CD4-positive, alpha-beta T cell (primary cell): ENCODE measurements at regions not wholly inside any gene's neighbourhood (a gene's known extent, or its start where the extent isn't known, plus 50 kb on each side); places are given as distances from the start of the nearest gene placed in this dataset.

Experiments used
- ATAC-seq: fragments of 200-7000 bp; cut with Tn5 transposase; one replicate; pipeline ENCODE4 v1.10.0; 2022; ENCODE audit warnings: mild to moderate bottlenecking; ENCODE audit not compliant: poor library complexity
- CTCF ChIA-PET: fragments of 350-600 bp; sonication (Branson Sonifier 250); formaldehyde crosslinking; loops from one replicate; lab custom pipeline; 2021; ENCODE audit warnings: antibody characterized with exemption, inconsistent platforms; lab: Charles Lee
- POLR2A ChIA-PET: fragments of 350-600 bp; sonication (Branson Sonifier 250); formaldehyde crosslinking; loops from one replicate; lab custom pipeline; 2021; ENCODE audit warnings: antibody characterized with exemption, inconsistent platforms; lab: Charles Lee
- DNase-seq, 14 experiments: peaks; one replicate each; pipeline ENCODE4 v3.0.0-alpha.2; 2013 to 2020; ENCODE audit warnings: mixed read lengths in 2 of 14
- H3K27ac ChIP-seq, 2 donors: one replicate each; pipeline versions ENCODE4 v1.5.1 to v1.7.0; 2013; ENCODE audit warnings: low read length in 2 of 2, low read depth in 1 of 2, mild to moderate bottlenecking in 1 of 2
- H3K27me3 ChIP-seq, 2 experiments: 1 replicate in 1 of 2; 2 replicates in 1 of 2; pipeline versions ENCODE4 v1.6.1 to v1.7.0; 2013; ENCODE audit warnings: low read length in 2 of 2, control low read depth in 1 of 2, mild to moderate bottlenecking in 1 of 2, moderate library complexity in 1 of 2; ENCODE audit not compliant: insufficient read depth in 2 of 2, control insufficient read depth in 1 of 2
- H3K36me3 ChIP-seq: one replicate; pipeline ENCODE4 v1.6.1; 2013; ENCODE audit warnings: low read length, control low read depth; ENCODE audit not compliant: insufficient read depth
- H3K4me1 ChIP-seq: one replicate; pipeline ENCODE4 v1.6.1; 2013; ENCODE audit warnings: low read length, control low read depth; ENCODE audit not compliant: insufficient read depth
- H3K4me3 ChIP-seq: one replicate; pipeline ENCODE4 v1.5.1; 2013; ENCODE audit warnings: mild to moderate bottlenecking, low read length, moderate library complexity
- H3K9me3 ChIP-seq, 2 experiments: 1 replicate in 1 of 2; 2 replicates in 1 of 2; pipeline versions ENCODE4 v1.6.1 to v1.7.0; 2013; ENCODE audit warnings: low read length in 2 of 2, mild to moderate bottlenecking in 2 of 2, control low read depth in 1 of 2, moderate library complexity in 1 of 2; ENCODE audit not compliant: control insufficient read depth in 1 of 2, insufficient read depth in 1 of 2
- H3K27ac Mint-ChIP-seq: one replicate; pipeline ENCODE4 v1.8.0; 2020; ENCODE audit warnings: mixed read lengths
- H3K27me3 Mint-ChIP-seq: one replicate; pipeline ENCODE4 v1.8.0; 2021; ENCODE audit warnings: mixed read lengths
- H3K36me3 Mint-ChIP-seq: one replicate; pipeline ENCODE4 v1.8.0; 2021; ENCODE audit warnings: low read depth, mixed read lengths
- H3K4me1 Mint-ChIP-seq: one replicate; pipeline ENCODE4 v1.8.0; 2021; ENCODE audit warnings: low read depth, mixed read lengths
- H3K4me3 Mint-ChIP-seq: one replicate; pipeline ENCODE4 v1.8.0; 2020; ENCODE audit warnings: mild to moderate bottlenecking, mixed read lengths
- H3K9me3 Mint-ChIP-seq: one replicate; pipeline ENCODE4 v1.8.0; 2020; ENCODE audit warnings: mixed read lengths
- intact Hi-C, 2 experiments: fragments of 100-400 bp; cut with DNase I in 1 of 2; cut with micrococcal nuclease in 1 of 2; formaldehyde crosslinking; loops; one replicate each; pipeline versions ENCODE4 v1.15.1 to v1.9.0; 2023 to 2025; cut with DNase I, micrococcal nuclease
- TF ChIP-seq, protein P1 (sequence below): fragments of 200-600 bp; IDR thresholded peaks from one replicate; pipeline ENCODE4 v1.8.0; 2022; ENCODE audit warnings: antibody characterized with exemption, mild to moderate bottlenecking

DNA sequence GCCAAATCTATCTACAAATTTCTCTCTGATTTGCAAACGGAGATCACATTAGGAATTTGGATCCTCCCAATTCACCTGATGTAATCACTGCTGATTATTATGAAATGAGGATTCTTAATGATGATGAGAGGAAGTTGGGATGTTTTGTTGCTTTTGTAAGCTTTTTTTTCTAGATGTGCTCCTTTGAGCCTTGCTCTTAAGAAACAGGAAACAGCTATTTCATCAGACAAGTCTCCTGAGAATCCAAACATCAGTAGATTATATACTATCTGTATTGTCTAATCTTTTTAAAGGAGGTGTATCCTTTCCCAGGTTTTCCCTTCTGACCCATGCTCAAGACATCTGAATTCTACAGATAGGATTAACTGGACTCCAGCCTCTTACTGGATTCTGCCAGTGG lies 73.3 kb downstream of the KIF2B start:
- no peaks in the 10 kb centered on the region for H3K4me1 ChIP-seq
- H3K4me3 Mint-ChIP-seq = no peak overlapping the region
- H3K27ac Mint-ChIP-seq = no peak overlapping the region
- peaks cover 0 to 5% of the 10 kb centered on the region in 2 experiments for H3K9me3 ChIP-seq
- H3K27ac ChIP-seq = no peak overlapping the region
- TF ChIP-seq, protein P1, sequence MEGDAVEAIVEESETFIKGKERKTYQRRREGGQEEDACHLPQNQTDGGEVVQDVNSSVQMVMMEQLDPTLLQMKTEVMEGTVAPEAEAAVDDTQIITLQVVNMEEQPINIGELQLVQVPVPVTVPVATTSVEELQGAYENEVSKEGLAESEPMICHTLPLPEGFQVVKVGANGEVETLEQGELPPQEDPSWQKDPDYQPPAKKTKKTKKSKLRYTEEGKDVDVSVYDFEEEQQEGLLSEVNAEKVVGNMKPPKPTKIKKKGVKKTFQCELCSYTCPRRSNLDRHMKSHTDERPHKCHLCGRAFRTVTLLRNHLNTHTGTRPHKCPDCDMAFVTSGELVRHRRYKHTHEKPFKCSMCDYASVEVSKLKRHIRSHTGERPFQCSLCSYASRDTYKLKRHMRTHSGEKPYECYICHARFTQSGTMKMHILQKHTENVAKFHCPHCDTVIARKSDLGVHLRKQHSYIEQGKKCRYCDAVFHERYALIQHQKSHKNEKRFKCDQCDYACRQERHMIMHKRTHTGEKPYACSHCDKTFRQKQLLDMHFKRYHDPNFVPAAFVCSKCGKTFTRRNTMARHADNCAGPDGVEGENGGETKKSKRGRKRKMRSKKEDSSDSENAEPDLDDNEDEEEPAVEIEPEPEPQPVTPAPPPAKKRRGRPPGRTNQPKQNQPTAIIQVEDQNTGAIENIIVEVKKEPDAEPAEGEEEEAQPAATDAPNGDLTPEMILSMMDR = no peak
- POLR2A ChIA-PET = no interaction called here
- intact Hi-C loops = no loop called here
- no peak overlapping the region for H3K4me3 ChIP-seq
- peaks cover 23% of the 10 kb centered on the region for H3K9me3 Mint-ChIP-seq
- no peaks in the 10 kb centered on the region for H3K36me3 Mint-ChIP-seq
- no peak for ATAC-seq
- no peaks in the 10 kb centered on the region for H3K27me3 Mint-ChIP-seq
- H3K27me3 ChIP-seq = no peaks in the 10 kb centered on the region
- no peak for DNase-seq
- H3K36me3 ChIP-seq = no peaks in the 10 kb centered on the region
- CTCF ChIA-PET = no interaction called here
- no peaks in the 10 kb centered on the region for H3K4me1 Mint-ChIP-seq

DNA sequence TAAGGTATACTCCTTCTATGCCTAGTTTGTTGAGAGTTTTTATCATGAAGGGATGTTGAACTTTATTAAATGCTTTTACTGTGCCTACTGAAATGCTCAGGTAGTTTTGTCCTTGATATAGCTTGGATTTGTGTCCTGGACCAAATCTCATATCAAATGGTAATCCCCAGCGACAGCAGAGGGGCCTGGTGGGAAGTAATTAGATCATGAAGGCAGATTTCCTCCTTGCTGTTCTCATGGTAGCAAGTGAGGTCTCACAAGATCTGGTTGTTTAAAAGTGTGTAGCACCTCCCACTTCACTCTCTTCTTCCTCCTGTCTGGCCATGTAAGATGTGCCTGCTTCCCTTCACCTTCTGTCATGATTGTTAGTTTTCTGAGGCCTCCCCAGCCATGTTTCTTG lies 78.2 kb downstream of the KIF2B start:
- no peaks in the 10 kb centered on the region for H3K27me3 Mint-ChIP-seq
- peaks cover 5 to 6% of the 10 kb centered on the region in 2 experiments for H3K9me3 ChIP-seq
- CTCF ChIA-PET = no interaction called here
- H3K4me1 Mint-ChIP-seq = no peaks in the 10 kb centered on the region
- no peak overlapping the region for H3K27ac ChIP-seq
- peaks cover 22% of the 10 kb centered on the region for H3K9me3 Mint-ChIP-seq
- no peak overlapping the region for H3K27ac Mint-ChIP-seq
- no peaks in the 10 kb centered on the region for H3K36me3 ChIP-seq
- TF ChIP-seq, protein P1 = no peak
- no peaks in the 10 kb centered on the region for H3K36me3 Mint-ChIP-seq
- DNase-seq (no peak), ATAC-seq (no peak)
- no peaks in the 10 kb centered on the region for H3K4me1 ChIP-seq
- POLR2A ChIA-PET = no interaction called here
- H3K4me3 ChIP-seq = no peak overlapping the region
- no peak overlapping the region for H3K4me3 Mint-ChIP-seq
- intact Hi-C loops = no loop called here
- no peaks in the 10 kb centered on the region for H3K27me3 ChIP-seq

DNA sequence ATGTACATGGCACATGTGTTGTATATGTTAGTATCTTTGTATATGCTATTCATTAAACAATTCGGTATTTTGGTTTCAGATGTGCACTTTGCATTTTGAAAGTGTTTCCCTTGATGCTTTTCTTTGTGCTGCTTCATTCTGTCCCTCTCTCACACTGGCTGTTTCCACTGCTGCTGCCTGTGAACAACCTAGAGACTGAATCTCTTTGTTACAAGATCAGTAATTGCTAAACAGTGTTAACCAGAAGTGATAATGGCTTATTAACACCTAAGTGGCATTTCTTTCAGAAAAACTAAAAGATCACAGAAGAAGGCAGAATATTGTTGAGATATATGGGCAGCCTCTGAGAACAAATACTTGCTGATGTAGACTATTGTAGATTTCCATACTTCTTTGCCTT lies 84.7 kb downstream of the KIF2B start:
- ChIA-PET POLR2A (no interaction called here), CTCF (no interaction called here)
- DNase-seq (no peak), ATAC-seq (no peak)
- H3K27ac ChIP-seq = no peak overlapping the region
- H3K4me1 ChIP-seq = no peaks in the 10 kb centered on the region
- H3K9me3 Mint-ChIP-seq = peaks cover 26% of the 10 kb centered on the region
- TF ChIP-seq, protein P1 = no peak
- no peaks in the 10 kb centered on the region for H3K36me3 ChIP-seq
- no peak overlapping the region for H3K27ac Mint-ChIP-seq
- H3K4me3 ChIP-seq = no peak overlapping the region
- H3K27me3 ChIP-seq = no peaks in the 10 kb centered on the region
- no peak overlapping the region for H3K4me3 Mint-ChIP-seq
- H3K9me3 ChIP-seq = peaks cover 0 to under 1% of the 10 kb centered on the region in 2 experiments
- intact Hi-C loops = no loop called here
- no peaks in the 10 kb centered on the region for H3K27me3 Mint-ChIP-seq
- no peaks in the 10 kb centered on the region for H3K36me3 Mint-ChIP-seq
- no peaks in the 10 kb centered on the region for H3K4me1 Mint-ChIP-seq
